Cardiac muscle cell (in vitro differentiated cells and primary cell): ENCODE measurements at regions not wholly inside any gene's neighbourhood (a gene's known extent, or its start where the extent isn't known, plus 50 kb on each side); places are given as distances from the start of the nearest gene placed in this dataset.

Experiments
- DNase-seq, 2 donors: peaks; one replicate each; pipeline versions ENCODE4 v3.0.0 to v3.0.0-alpha.2; 2010 to 2017; ENCODE audit warnings: low read depth in 1 of 2, low spot score in 1 of 2
- H3K27ac ChIP-seq: fragments of 200-600 bp; sonication (generic); 2 replicates; pipeline ENCODE4 v1.5.1; 2016
- H3K27me3 ChIP-seq: fragments of 200-600 bp; sonication (generic); 2 replicates; pipeline ENCODE4 v1.6.0; 2016; ENCODE audit warnings: control low read depth
- H3K36me3 ChIP-seq: fragments of 200-600 bp; sonication (generic); 2 replicates; pipeline ENCODE4 v1.5.1; 2016; ENCODE audit warnings: control low read depth
- H3K4me1 ChIP-seq: fragments of 200-600 bp; sonication (generic); 2 replicates; pipeline ENCODE4 v1.8.1; 2017; ENCODE audit warnings: low read depth, mild to moderate bottlenecking, mixed run types
- H3K4me3 ChIP-seq: fragments of 200-600 bp; sonication (generic); 2 replicates; pipeline ENCODE4 v1.5.1; 2016; ENCODE audit warnings: mild to moderate bottlenecking
- H3K9me3 ChIP-seq: fragments of 200-600 bp; sonication (generic); 2 replicates; pipeline ENCODE4 v1.5.1; 2017; ENCODE audit warnings: low read depth, mild to moderate bottlenecking, control low read depth
- TF ChIP-seq, protein P1 (sequence below): IDR thresholded peaks from 2 replicates; pipeline ENCODE4 v1.5.1; 2012; ENCODE audit warnings: low read depth, mild to moderate bottlenecking, low read length

DNA sequence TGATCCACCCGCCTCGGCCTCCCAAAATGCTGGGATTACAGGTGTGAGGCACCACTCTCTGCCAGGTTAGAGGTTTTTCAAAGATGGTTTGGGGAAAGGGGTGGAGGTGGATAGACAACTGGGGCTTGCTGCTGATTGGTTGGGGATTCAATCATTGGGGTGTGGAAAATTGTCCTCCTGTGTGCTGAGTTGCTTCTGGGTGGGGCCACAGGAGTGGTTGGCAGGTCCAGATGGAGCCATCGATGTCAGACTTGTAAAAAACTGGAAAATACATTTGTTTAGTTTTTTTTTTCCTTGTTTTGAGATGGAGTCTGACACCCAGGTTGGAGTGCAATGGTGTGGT, 61.9 kb upstream of the CLINT1 start:
- TF ChIP-seq, protein P1, sequence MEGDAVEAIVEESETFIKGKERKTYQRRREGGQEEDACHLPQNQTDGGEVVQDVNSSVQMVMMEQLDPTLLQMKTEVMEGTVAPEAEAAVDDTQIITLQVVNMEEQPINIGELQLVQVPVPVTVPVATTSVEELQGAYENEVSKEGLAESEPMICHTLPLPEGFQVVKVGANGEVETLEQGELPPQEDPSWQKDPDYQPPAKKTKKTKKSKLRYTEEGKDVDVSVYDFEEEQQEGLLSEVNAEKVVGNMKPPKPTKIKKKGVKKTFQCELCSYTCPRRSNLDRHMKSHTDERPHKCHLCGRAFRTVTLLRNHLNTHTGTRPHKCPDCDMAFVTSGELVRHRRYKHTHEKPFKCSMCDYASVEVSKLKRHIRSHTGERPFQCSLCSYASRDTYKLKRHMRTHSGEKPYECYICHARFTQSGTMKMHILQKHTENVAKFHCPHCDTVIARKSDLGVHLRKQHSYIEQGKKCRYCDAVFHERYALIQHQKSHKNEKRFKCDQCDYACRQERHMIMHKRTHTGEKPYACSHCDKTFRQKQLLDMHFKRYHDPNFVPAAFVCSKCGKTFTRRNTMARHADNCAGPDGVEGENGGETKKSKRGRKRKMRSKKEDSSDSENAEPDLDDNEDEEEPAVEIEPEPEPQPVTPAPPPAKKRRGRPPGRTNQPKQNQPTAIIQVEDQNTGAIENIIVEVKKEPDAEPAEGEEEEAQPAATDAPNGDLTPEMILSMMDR = no peak
- H3K27ac ChIP-seq = no peak overlapping the region
- H3K27me3 ChIP-seq = no peaks in the 10 kb centered on the region
- H3K4me1 ChIP-seq = peaks cover 7% of the 10 kb centered on the region
- DNase-seq = no peak
- H3K4me3 ChIP-seq = no peak overlapping the region
- H3K36me3 ChIP-seq = no peaks in the 10 kb centered on the region
- no peaks in the 10 kb centered on the region for H3K9me3 ChIP-seq

GRCh38 chr5:157918811-157919742, 60.1 kb upstream of the CLINT1 start:
- H3K27me3 ChIP-seq = no peaks in the 10 kb centered on the region
- H3K9me3 ChIP-seq = no peaks in the 10 kb centered on the region
- DNase-seq = no peak
- H3K4me3 ChIP-seq = no peak overlapping the region
- H3K4me1 ChIP-seq = peaks cover 7% of the 10 kb centered on the region
- peak overlapping the region; percentile 29 for H3K27ac ChIP-seq
- TF ChIP-seq, protein P1 = no peak
- no peaks in the 10 kb centered on the region for H3K36me3 ChIP-seq

- peak; percentile 61 to 88 for DNase-seq
These were observed 59.2 kb upstream of the CLINT1 start for GRCh38 chr5:157917899-157918809.

DNA sequence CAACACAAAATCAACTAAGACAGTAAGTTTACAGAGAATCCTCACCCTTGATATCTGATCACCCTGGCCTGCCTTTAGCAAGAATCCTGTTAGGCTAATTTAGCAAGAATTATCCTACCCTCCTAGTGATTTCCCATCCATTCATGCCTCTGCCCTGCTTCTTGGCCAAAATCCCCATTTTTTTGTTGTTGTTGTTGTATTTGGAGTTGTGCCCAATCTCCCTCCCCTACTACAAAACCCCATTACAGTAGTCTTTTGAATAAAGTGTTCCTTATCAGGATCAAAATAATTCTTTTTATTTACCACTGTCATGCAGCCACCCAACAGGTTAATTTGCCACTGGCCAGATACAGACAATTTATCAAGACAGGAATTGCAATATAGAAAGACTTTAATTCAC, 58.5 kb upstream of the CLINT1 start:
- TF ChIP-seq, protein P1 = no peak
- H3K4me1 ChIP-seq = peaks cover 7% of the 10 kb centered on the region
- H3K27me3 ChIP-seq = no peaks in the 10 kb centered on the region
- H3K36me3 ChIP-seq = no peaks in the 10 kb centered on the region
- no peak overlapping the region for H3K27ac ChIP-seq
- peak in 1 of 2 donors; percentile 32 for DNase-seq
- no peaks in the 10 kb centered on the region for H3K9me3 ChIP-seq
- H3K4me3 ChIP-seq = no peak overlapping the region

More at GRCh38 chr5:157917899-157918809, 59.2 kb upstream of the CLINT1 start:
- Histone ChIP-seq H3K4me3 (no peak overlapping the region), H3K9me3 (no peaks in the 10 kb centered on the region), H3K4me1 (peaks cover 7% of the 10 kb centered on the region), H3K36me3 (no peaks in the 10 kb centered on the region), H3K27me3 (no peaks in the 10 kb centered on the region), H3K27ac (no peak overlapping the region)
- TF ChIP-seq, protein P1 = peak; percentile 71

DNA sequence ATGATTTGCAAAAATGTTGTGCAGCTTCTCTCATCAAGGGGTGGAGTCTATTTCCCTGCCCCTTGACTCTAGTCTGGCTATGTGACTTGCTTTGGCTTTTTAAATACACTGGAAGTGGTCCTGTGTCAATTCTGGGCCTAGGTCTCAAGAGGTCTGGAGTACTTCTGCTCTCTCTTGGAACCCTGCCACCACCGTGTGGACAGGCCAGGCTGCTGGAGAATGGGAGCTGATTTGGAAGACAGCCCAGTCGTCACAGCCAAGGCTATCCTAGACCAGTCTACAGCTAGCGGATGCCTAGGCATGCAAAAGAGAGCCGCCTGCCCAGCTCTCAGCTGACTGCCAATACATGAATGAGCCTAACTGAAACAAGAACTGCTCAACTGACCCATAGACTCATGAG, 56.7 kb upstream of the CLINT1 start:
- Histone ChIP-seq H3K4me3 (no peak overlapping the region), H3K27me3 (no peaks in the 10 kb centered on the region)
- peak; percentile 87 to 90 for DNase-seq

More for the DNA sequence above, 56.7 kb upstream of the CLINT1 start:
- Histone ChIP-seq H3K4me1 (peaks cover 7% of the 10 kb centered on the region), H3K9me3 (no peaks in the 10 kb centered on the region), H3K27ac (peak overlapping the region; percentile 16), H3K36me3 (no peaks in the 10 kb centered on the region)
- TF ChIP-seq, protein P1 = no peak
